ENCODE measurements at regions not wholly inside any gene's neighbourhood (a gene's known extent, or its start where the extent isn't known, plus 50 kb on each side); places are given as distances from the start of the nearest gene placed in this dataset.
A peak's percentile ranks its signal among the peaks of the same experiment; 100 is the strongest.
"Not testable (repeated sequence)": the region's sequence is repeated elsewhere in the genome, so short reads cannot be mapped to it uniquely, and the experiment has no call there.

- H3K9me3 ChIP-seq = no peaks in the 10 kb centered on the region
- H3K27ac ChIP-seq = no peak overlapping the region
- no peak for TF ChIP-seq CTCF (IDR thresholded peaks at IDR 0.05)
- intact Hi-C loops (cut with DNase I) = no loop called here
- peak in 6 of 8 donors; percentile 25 to 83 (median 51) for ATAC-seq
- H3K36me3 ChIP-seq = peaks cover 0 to 5% (median 0%) of the 10 kb centered on the region in 9 donors
- peaks cover 0 to 10% (median 3%) of the 10 kb centered on the region in 9 donors for H3K4me1 ChIP-seq
- peaks cover 0 to 7% (median 0%) of the 10 kb centered on the region in 7 donors for H3K27me3 ChIP-seq
- WGBS, 2 donors = 41 to 44% methylated on average over 2 of the region's 2 CpGs
- no peak overlapping the region for H3K4me3 ChIP-seq
- DNase-seq = peak in 1 of 2 donors; percentile 35
Measured at GRCh38 chr22:25497181-25497641, 67.3 kb upstream of the GRK3 start.

- intact Hi-C loops (cut with DNase I) = no loop called here
- DNase-seq = no peak
- peaks cover 0 to 10% (median 3%) of the 10 kb centered on the region in 9 donors for H3K4me1 ChIP-seq
- H3K36me3 ChIP-seq = peaks cover 0 to 5% (median 0%) of the 10 kb centered on the region in 9 donors
- H3K4me3 ChIP-seq = no peak overlapping the region
- no peak for TF ChIP-seq CTCF (IDR thresholded peaks at IDR 0.05)
- H3K27me3 ChIP-seq = peaks cover 0 to 7% (median 0%) of the 10 kb centered on the region in 7 donors
- ATAC-seq = no peak
- no peaks in the 10 kb centered on the region for H3K9me3 ChIP-seq
- 57 to 68% methylated on average over 2 of the region's 2 CpGs for WGBS, 2 donors
- H3K27ac ChIP-seq = no peak overlapping the region
Measured at GRCh38 chr22:25497716-25498115, 66.8 kb upstream of the GRK3 start.

- H3K36me3 ChIP-seq; intact Hi-C loops (cut with DNase I); ATAC-seq; H3K9me3 ChIP-seq; H3K4me3 ChIP-seq; H3K27me3 ChIP-seq; DNase-seq; H3K27ac ChIP-seq: not testable (repeated sequence)
- peaks cover 0 to 10% (median 3%) of the 10 kb centered on the region in 9 donors for H3K4me1 ChIP-seq
- WGBS, 2 donors = 60 to 89% methylated on average over 3 of the region's 3 CpGs
Measured at GRCh38 chr22:25500671-25501070, 63.8 kb upstream of the GRK3 start.

- ATAC-seq; H3K27ac ChIP-seq; DNase-seq; H3K27me3 ChIP-seq; H3K4me1 ChIP-seq; H3K36me3 ChIP-seq; H3K9me3 ChIP-seq; H3K4me3 ChIP-seq; intact Hi-C loops (cut with DNase I): not testable (repeated sequence)
- 88 to 94% methylated on average over 1 of the region's 1 CpG for WGBS, 2 donors
Measured at GRCh38 chr22:25504017-25504416, 60.5 kb upstream of the GRK3 start.

- H3K27ac ChIP-seq = no peak overlapping the region
- ATAC-seq (no peak), DNase-seq (no peak)
- no peaks in the 10 kb centered on the region for H3K4me1 ChIP-seq
- H3K9me3 ChIP-seq = no peaks in the 10 kb centered on the region
- H3K4me3 ChIP-seq = no peak overlapping the region
- H3K36me3 ChIP-seq = peaks cover 0 to 35% (median 19%) of the 10 kb centered on the region in 9 donors
- intact Hi-C loops (cut with DNase I) = no loop called here
- no peaks in the 10 kb centered on the region for H3K27me3 ChIP-seq
- 58 to 86% methylated on average over 3 of the region's 3 CpGs for WGBS, 2 donors
- TF ChIP-seq CTCF (IDR thresholded peaks at IDR 0.05) = no peak
Measured at GRCh38 chr22:25508161-25508560, 56.3 kb upstream of the GRK3 start.

Data from heart right ventricle (tissue), 16 donors.